H1 (cell line): ENCODE measurements at regions not wholly inside any gene's neighbourhood (a gene's known extent, or its start where the extent isn't known, plus 50 kb on each side); places are given as distances from the start of the nearest gene placed in this dataset.

Experiments
- CTCF ChIP-seq, 3 experiments: IDR thresholded peaks; 1 replicate in 2 of 3; 2 replicates in 1 of 3; pipeline versions ENCODE4 v1.5.1 to v1.6.1; 2011; ENCODE audit warnings: low read length in 3 of 3, mild to moderate bottlenecking in 3 of 3, inconsistent platforms in 2 of 3, low read depth in 1 of 3, moderate library complexity in 1 of 3; ENCODE audit not compliant: insufficient read depth in 1 of 3; ENCODE audit errors: control extremely low read depth in 1 of 3
- EZH2 ChIP-seq: fragments of 200-600 bp; sonication (generic); IDR thresholded peaks from 2 replicates; pipeline ENCODE4 v1.7.1; 2012; ENCODE audit warnings: low read depth, mild to moderate bottlenecking, moderate library complexity, low read length, inconsistent platforms; ENCODE audit not compliant: severe bottlenecking
- JUN ChIP-seq: IDR thresholded peaks from 2 replicates; pipeline ENCODE4 v1.6.1; 2011; ENCODE audit warnings: low read depth, mild to moderate bottlenecking, improper control_type of control experiment, low read length
- MAX ChIP-seq: IDR thresholded peaks from 2 replicates; pipeline ENCODE4 v1.6.1; 2012; ENCODE audit warnings: inconsistent platforms

- TF ChIP-seq MAX, result no peak
- TF ChIP-seq CTCF (IDR thresholded peaks at IDR 0.05; ENCODE audit: control extremely low read depth in 1 of 3, insufficient read depth in 1 of 3, low read depth in 1 of 3, low read length in 3 of 3), result no peak
- TF ChIP-seq JUN, result no peak
- no peak for TF ChIP-seq EZH2
These were observed 222.6 kb downstream of the C6orf118 start for GRCh38 chr6:165086814-165087213.
